ENCODE measurements at regions not wholly inside any gene's neighbourhood (a gene's known extent, or its start where the extent isn't known, plus 50 kb on each side); places are given as distances from the start of the nearest gene placed in this dataset.

- DNase-seq, result no peak
Observed at GRCh38 chr3:45277636-45278035, 51.5 kb upstream of the TMEM158 start.

DNA sequence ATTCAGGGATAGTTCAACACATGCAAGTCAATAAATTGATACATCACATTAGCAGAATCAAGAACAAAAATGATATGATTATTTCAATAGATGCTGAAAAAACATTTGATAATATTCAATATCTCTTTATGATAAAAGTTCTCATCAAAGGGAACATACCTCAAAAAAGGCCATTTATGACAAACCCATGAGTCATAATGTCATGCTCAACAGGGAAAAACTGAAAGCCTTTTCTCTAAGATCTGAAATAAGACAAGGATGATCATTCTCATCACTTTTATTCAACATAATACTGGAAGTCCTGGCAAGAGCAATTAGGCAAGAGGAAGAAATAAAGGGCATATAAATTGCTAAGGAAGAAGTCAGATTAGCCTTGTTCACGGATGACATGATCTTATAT, 54.1 kb upstream of the TMEM158 start:
- DNase-seq, result no peak

GRCh38 chr3:45280971-45281370, 54.9 kb upstream of the TMEM158 start:
- no peak for DNase-seq

DNA sequence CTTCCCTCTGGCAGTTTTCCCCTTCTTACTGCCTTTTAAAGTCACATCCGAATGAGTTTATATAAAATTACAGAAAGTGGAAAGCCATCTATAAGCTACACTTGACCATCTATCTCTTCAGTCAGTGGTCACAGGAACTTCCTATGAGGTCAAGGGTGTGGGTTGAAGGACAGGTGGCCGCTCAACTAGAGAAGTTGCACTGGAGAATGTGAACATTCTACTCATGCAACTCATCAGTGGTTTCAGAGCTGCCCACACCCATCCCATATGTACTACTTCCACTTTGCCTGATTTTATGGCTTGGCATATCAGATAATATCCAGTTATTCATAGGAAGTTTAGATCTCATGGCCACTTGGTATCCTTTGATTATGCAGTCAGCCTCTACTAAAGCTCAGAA, 57.4 kb upstream of the TMEM158 start:
- DNase-seq, result no peak

- DNase-seq, result no peak
Observed at GRCh38 chr3:45297331-45297730, 71.2 kb upstream of the TMEM158 start.

DNA sequence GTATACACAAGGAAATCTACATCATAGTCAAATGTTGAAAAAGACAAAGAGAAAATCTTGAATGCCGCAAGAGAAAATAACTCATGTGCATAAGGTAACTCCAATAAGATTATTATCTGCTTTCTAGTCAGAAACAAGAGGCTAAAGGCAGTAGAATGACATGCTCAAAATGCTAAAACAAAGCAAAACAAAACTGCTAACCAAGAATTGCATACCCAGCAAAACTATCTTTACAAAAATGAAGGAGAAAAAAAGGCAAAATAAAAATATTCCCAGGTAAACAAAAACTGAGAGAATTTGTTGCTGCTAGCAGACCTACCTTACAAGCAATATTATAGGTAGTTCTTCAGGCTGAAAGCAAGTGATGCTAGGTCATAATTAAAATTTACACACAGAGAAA, 76.4 kb upstream of the TMEM158 start:
- no peak for DNase-seq

DNA sequence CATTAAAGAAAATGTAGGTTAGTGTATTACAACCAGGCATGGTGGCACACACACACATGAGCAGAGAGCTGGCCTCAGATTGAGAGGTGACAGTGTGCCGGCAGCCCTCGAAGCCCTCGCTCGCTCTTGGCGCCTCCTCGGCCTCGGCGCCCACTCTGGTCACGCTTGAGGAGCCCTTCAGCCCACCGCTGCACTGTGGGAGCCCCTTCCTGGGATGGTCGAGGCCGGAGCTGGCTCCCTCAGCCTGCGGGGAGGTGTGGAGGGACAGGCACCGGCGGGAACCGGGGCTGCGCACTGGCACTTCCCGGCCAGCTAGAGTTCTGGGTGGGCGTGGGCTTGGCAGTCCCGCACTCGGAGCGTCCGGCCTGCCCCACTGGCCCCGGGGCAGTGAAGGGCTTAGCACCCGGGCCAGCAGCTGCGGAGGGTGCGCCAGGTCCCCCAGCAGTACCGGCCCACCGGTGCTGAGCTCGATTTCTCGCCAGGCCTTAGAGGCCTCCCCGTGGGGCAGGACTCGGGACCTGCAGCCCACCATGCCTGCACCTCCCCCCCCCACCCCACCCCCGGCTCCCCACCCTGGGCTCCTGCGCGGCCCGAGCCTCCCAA, 80.4 kb upstream of the TMEM158 start:
- no peak for DNase-seq

- peak in 1 of 3 experiments; percentile 10 for DNase-seq
Observed at GRCh38 chr3:45309876-45310275, 78.5 kb upstream of the LARS2 start.

- no peak for DNase-seq
Observed at GRCh38 chr3:45311327-45311726, 77.0 kb upstream of the LARS2 start.

DNA sequence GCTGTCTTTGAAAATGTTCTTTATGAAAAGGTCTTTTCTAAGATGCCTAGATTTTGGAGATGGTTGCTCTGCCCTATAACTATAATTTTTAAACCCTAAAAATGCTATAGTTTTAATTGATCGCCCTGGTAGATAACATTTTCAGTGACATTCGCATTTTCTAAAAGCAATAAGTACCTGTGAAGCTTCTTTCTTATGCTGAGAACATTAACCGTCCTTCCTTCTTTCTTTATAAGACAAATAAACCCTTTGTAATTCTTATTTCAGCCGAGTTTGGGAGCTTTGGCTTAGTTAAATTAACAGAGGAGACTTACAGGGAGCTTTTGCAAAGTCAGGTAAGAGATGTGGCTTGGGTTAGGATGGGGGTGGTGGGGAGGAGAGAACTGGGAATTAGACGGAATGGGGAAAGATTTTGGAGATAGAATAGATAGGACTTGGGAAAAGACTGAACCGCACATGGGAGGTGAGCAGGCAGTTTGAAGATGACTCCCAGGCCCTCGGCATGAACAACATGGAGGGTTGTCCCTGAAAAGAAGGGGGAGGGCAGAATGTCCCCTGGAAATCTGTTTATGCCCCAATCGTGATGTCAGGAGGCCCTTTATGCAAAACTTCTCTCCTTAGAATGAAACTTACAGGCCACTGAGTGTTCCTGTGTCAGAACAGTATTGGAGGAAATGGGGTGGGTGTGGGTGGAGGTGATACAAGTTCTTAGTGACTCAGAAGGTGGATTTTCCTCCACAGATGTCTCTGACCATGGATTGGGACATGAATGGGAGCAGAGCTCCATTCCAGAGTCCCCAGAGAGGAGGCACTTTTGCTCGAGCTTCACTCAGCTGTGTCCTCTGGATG, 76.2 kb upstream of the LARS2 start:
- DNase-seq, result no peak

- no peak for DNase-seq
Observed at GRCh38 chr3:45312836-45313493, 75.4 kb upstream of the LARS2 start.

- DNase-seq, result no peak
Observed at GRCh38 chr3:45313743-45314403, 74.5 kb upstream of the LARS2 start.

DNA sequence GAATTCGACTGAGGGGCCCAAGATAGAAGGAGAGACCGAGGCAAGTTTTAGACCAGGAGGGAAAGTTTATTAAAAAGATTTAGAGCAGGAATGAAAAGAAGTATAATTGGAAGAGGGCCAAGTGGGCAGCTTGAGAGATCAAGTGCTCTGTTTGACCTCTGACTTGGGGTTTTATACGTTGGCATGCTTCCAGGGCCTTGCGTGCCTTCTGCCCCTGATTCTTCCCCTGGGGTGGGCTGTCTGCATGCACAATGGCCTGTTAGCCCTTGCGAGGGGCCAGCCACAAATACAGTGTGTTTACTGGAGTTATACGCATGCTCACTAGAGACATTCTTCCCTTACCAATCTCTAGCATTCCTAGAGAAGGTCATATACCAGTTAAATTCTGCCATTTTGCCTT, 70.7 kb upstream of the LARS2 start:
- DNase-seq, result no peak

DNA sequence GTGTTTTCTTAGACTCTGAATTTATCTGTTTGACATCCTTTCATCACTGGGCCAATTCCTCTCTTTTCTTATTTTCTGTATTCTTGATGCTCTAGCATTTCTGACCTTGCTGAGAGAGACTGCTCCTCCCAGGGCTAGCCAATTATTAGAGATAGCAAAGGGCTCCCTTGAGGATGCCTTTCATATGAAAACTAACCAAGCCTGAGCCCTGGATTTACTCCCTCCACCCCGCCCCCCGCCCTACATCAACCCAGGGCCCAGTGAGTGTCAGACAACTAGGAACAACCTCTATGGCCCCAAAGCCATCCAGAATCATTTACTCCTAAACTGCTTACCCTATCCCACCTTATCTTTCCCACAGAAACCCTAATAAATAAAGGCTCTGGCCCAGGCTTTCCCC, 69.7 kb upstream of the LARS2 start:
- no peak for DNase-seq

DNA sequence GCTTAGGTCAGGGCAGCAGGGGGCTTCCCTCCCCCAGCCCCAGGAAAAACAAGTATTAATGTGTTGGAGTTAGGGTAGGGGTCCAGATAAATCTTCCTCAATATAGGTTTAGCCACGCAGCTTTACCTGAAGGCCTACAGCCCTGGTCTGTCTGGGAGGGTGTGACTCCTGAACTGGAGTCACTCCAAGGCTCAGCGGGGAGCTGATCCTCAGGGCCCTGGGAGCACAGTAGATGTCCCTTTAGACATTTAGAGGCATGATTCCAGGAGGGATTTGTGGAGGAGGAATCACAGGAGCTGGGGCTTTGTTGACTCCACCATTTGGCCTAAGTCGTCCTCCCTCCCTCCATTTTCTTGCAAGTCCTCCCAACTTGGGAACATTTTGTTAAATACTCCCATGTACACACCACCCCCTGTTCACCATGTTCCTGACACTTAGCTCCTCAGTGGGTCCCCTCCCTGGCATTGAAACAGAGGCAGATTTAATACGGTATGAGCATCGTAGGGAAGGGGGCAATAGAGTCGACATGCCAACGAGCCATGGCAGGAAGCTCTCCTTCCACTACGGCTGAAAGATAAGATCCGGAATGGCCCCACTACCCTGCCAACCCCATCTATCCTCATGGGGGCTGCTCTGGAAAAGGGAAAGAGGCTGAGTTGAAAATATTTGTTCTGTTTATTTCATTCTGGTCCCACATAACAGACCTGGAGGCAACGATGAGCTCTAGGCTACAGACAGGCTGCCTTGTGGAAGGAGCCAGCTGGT, 69.0 kb upstream of the LARS2 start:
- no peak for DNase-seq

GRCh38 chr3:45319996-45320305, 68.4 kb upstream of the LARS2 start:
- no peak for DNase-seq

- no peak for DNase-seq
Observed at GRCh38 chr3:45320986-45321385, 67.4 kb upstream of the LARS2 start.

- peak in 2 of 3 experiments; percentile 3 to 14 for DNase-seq
Observed at GRCh38 chr3:45321607-45322391, 66.6 kb upstream of the LARS2 start.

DNA sequence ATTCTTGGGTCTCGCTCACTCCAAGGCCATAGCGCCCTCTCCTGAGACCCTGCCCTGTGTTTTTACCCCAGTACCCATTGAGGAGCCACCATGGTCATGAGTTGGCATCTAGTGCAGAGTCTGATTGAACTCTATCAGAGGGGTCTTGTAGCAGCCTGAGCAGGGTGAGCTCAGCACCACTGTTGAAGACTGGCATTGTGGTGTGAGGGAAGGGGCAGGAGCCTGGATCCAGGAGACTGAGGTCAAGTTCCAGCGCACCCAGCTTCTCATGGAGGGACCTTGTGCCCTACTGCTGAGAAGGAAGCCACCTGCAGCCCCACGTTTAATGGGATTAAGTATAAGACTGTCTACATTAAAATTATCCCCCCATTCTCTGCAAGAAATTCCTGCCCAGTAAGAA, 65.8 kb upstream of the LARS2 start:
- no peak for DNase-seq

GRCh38 chr3:45325676-45326075, 62.7 kb upstream of the LARS2 start:
- no peak for DNase-seq

- no peak for DNase-seq
Observed at GRCh38 chr3:45329761-45330305, 58.5 kb upstream of the LARS2 start.
